ENCODE measurements at regions not wholly inside any gene's neighbourhood (a gene's known extent, or its start where the extent isn't known, plus 50 kb on each side); places are given as distances from the start of the nearest gene placed in this dataset.

- DNase-seq, result no peak
Observed at GRCh38 chr15:69963385-69963784, 134.3 kb downstream of the TLE3 start.

- no peak for DNase-seq
Observed at GRCh38 chr15:69971771-69972170, 125.9 kb downstream of the TLE3 start.

GRCh38 chr15:69972436-69972835 lies 125.3 kb downstream of the TLE3 start:
- no peak for DNase-seq

GRCh38 chr15:69973102-69973714 lies 124.5 kb downstream of the TLE3 start:
- no peak for DNase-seq

- no peak for DNase-seq
Observed at GRCh38 chr15:69973880-69974279, 123.8 kb downstream of the TLE3 start.

- no peak for DNase-seq
Observed at GRCh38 chr15:69974321-69974720, 123.4 kb downstream of the TLE3 start.

- no peak for DNase-seq
Observed at GRCh38 chr15:69976366-69976994, 121.2 kb downstream of the TLE3 start.

- DNase-seq, result no peak
Observed at GRCh38 chr15:69978603-69979002, 119.1 kb downstream of the TLE3 start.

GRCh38 chr15:69979262-69979661 lies 118.5 kb downstream of the TLE3 start:
- DNase-seq, result no peak

GRCh38 chr15:69979783-69980182 lies 117.9 kb downstream of the TLE3 start:
- no peak for DNase-seq

GRCh38 chr15:69980341-69981059 lies 117.2 kb downstream of the TLE3 start:
- DNase-seq, result no peak

- no peak for DNase-seq
Observed at GRCh38 chr15:69982037-69982436, 115.7 kb downstream of the TLE3 start.

GRCh38 chr15:69983696-69984265 lies 113.9 kb downstream of the TLE3 start:
- DNase-seq, result no peak

GRCh38 chr15:69987492-69988489 lies 109.9 kb downstream of the TLE3 start:
- DNase-seq, result no peak

GRCh38 chr15:69988541-69989225 lies 109.0 kb downstream of the TLE3 start:
- no peak for DNase-seq

- no peak for DNase-seq
Observed at GRCh38 chr15:69990566-69991421, 106.9 kb downstream of the TLE3 start.

- DNase-seq, result peak; percentile 30 to 43
Observed at GRCh38 chr15:69991551-69991980, 106.2 kb downstream of the TLE3 start.

- DNase-seq, result no peak
Observed at GRCh38 chr15:69992348-69992747, 105.4 kb downstream of the TLE3 start.

GRCh38 chr15:69994429-69995205 lies 103.1 kb downstream of the TLE3 start:
- DNase-seq, result no peak
